Stomach smooth muscle (tissue), 2 donors: ENCODE measurements at regions not wholly inside any gene's neighbourhood (a gene's known extent, or its start where the extent isn't known, plus 50 kb on each side); places are given as distances from the start of the nearest gene placed in this dataset.
"Not testable (repeated sequence)": the region's sequence is repeated elsewhere in the genome, so short reads cannot be mapped to it uniquely, and the experiment has no call there.

Source experiments
- H3K27ac ChIP-seq: one replicate; pipeline ENCODE4 v1.7.0; 2013; ENCODE audit warnings: mild to moderate bottlenecking, low read length, inconsistent platforms
- H3K27me3 ChIP-seq, 2 donors: one replicate each; pipeline ENCODE4 v1.7.0; 2013; ENCODE audit warnings: low read length in 2 of 2; ENCODE audit not compliant: insufficient read depth in 2 of 2, control insufficient read depth in 1 of 2
- H3K36me3 ChIP-seq, 2 donors: one replicate each; pipeline ENCODE4 v1.7.0; 2013; ENCODE audit warnings: low read length in 2 of 2; ENCODE audit not compliant: control insufficient read depth in 2 of 2, insufficient read depth in 2 of 2
- H3K4me1 ChIP-seq: one replicate; pipeline ENCODE4 v1.7.0; 2013; ENCODE audit warnings: low read length; ENCODE audit not compliant: control insufficient read depth, insufficient read depth
- H3K4me3 ChIP-seq, 2 donors: one replicate each; pipeline ENCODE4 v1.7.0; 2013; ENCODE audit warnings: low read length in 2 of 2
- H3K9ac ChIP-seq, 2 donors: one replicate each; pipeline ENCODE4 v1.7.0; 2013; ENCODE audit warnings: low read length in 2 of 2, mild to moderate bottlenecking in 1 of 2
- H3K9me3 ChIP-seq, 2 donors: one replicate each; pipeline ENCODE4 v1.7.0; 2013; ENCODE audit warnings: low read length in 2 of 2; ENCODE audit not compliant: control insufficient read depth in 2 of 2
- donor health status: healthy.
- donor health status: Pancreatic carcinoma.

GRCh38 chr9:31733166-31733565, 651.3 kb upstream of the ACO1 start:
- H3K9ac ChIP-seq: no peak overlapping the region
- H3K9me3 ChIP-seq: no peaks in the 10 kb centered on the region
- no peak overlapping the region for H3K4me3 ChIP-seq
- H3K27me3 ChIP-seq: no peaks in the 10 kb centered on the region
- no peak overlapping the region for H3K27ac ChIP-seq
- no peaks in the 10 kb centered on the region for H3K36me3 ChIP-seq
- no peaks in the 10 kb centered on the region for H3K4me1 ChIP-seq

- Histone ChIP-seq H3K27ac (no peak overlapping the region), H3K36me3 (no peaks in the 10 kb centered on the region), H3K4me3 (no peak overlapping the region), H3K9me3 (no peaks in the 10 kb centered on the region), H3K4me1 (no peaks in the 10 kb centered on the region), H3K27me3 (no peaks in the 10 kb centered on the region), H3K9ac (no peak overlapping the region)
These were observed 647.8 kb upstream of the ACO1 start for GRCh38 chr9:31736581-31737179.

GRCh38 chr9:31740705-31741104, 643.7 kb upstream of the ACO1 start:
- Histone ChIP-seq H3K9ac (no peak overlapping the region), H3K27ac (no peak overlapping the region), H3K9me3 (no peaks in the 10 kb centered on the region), H3K4me1 (no peaks in the 10 kb centered on the region), H3K36me3 (no peaks in the 10 kb centered on the region), H3K4me3 (no peak overlapping the region), H3K27me3 (no peaks in the 10 kb centered on the region)

DNA sequence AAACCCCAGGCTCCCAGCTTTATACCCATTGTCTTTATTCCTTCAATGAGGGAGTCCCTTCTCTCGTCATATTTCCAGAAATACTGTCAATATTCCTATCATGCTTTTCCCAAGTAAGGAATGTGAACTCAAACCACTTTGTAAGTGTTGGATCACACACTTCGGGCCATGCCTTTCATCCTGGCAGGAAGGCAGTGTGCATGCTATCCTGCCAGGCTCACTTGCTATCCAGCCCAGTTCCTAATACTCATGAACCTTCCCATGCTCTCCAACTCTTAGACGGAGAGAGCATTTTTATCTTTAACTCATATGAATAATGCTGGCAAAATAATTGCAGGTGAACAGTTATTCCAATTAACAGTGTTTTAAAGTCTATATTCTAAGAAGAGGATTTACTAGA, 639.9 kb upstream of the ACO1 start:
- H3K9me3 ChIP-seq: no peaks in the 10 kb centered on the region
- no peak overlapping the region for H3K27ac ChIP-seq
- H3K9ac ChIP-seq: no peak overlapping the region
- H3K36me3 ChIP-seq: no peaks in the 10 kb centered on the region
- H3K4me3 ChIP-seq: no peak overlapping the region
- H3K27me3 ChIP-seq: no peaks in the 10 kb centered on the region
- no peaks in the 10 kb centered on the region for H3K4me1 ChIP-seq

DNA sequence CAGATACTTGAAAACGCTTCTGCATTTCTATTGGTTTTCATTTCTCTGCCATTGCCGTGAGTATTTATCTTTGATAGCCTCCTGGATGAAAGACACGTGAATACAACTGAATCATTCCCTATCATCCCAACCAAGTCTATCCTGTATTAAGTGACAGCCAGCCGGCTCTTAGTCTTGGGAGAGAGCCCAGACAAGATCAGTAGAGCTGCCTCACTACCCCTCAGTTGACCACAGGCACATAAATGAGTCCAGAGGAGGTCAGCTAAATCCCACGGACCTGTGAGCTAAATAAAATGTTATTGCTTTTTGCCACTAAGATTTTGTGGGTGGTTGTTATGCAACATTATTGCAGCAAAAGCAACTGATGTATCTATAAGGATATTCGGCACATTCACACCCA, 639.0 kb upstream of the ACO1 start:
- Histone ChIP-seq H3K9ac (no peak overlapping the region), H3K36me3 (no peaks in the 10 kb centered on the region), H3K27ac (no peak overlapping the region)

GRCh38 chr9:31745886-31746285, 638.6 kb upstream of the ACO1 start:
- no peaks in the 10 kb centered on the region for H3K27me3 ChIP-seq
- H3K4me3 ChIP-seq: no peak overlapping the region
- no peak overlapping the region for H3K9ac ChIP-seq
- no peaks in the 10 kb centered on the region for H3K36me3 ChIP-seq
- no peaks in the 10 kb centered on the region for H3K9me3 ChIP-seq
- H3K4me1 ChIP-seq: no peaks in the 10 kb centered on the region
- no peak overlapping the region for H3K27ac ChIP-seq

More for the DNA sequence above, 639.0 kb upstream of the ACO1 start:
- Histone ChIP-seq H3K4me3 (no peak overlapping the region), H3K27me3 (no peaks in the 10 kb centered on the region), H3K9me3 (no peaks in the 10 kb centered on the region), H3K4me1 (no peaks in the 10 kb centered on the region)

DNA sequence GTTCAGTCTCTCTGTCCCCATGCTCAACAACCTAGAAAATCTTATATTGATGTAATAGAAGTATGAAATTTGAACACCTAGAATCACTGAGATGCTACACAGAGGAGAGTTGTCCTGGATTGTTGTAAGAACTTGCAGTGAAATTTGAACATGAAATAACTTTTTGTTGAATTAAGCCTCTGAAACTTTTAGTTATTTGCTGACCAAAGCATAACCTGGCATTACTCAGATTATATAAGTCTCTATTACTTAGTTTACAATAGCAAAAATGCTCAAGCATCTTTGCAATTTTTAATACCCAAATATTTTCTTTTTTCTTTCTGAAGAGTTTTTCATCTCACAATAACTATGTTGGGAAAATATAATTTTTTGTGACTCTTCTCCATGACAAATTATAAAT, 630.7 kb upstream of the ACO1 start:
- H3K36me3 ChIP-seq: no peaks in the 10 kb centered on the region
- no peaks in the 10 kb centered on the region for H3K27me3 ChIP-seq
- H3K4me3 ChIP-seq: no peak overlapping the region
- no peaks in the 10 kb centered on the region for H3K9me3 ChIP-seq
- no peak overlapping the region for H3K9ac ChIP-seq
- no peaks in the 10 kb centered on the region for H3K4me1 ChIP-seq
- H3K27ac ChIP-seq: no peak overlapping the region

- Histone ChIP-seq H3K36me3 (no peaks in the 10 kb centered on the region), H3K4me3 (no peak overlapping the region), H3K9me3 (peaks cover 0 to 1% of the 10 kb centered on the region in 2 donors), H3K27ac (no peak overlapping the region), H3K4me1 (no peaks in the 10 kb centered on the region), H3K27me3 (no peaks in the 10 kb centered on the region), H3K9ac (no peak overlapping the region)
These were observed 624.7 kb upstream of the ACO1 start for GRCh38 chr9:31759703-31760102.

- H3K9ac ChIP-seq, H3K27ac ChIP-seq, H3K4me3 ChIP-seq, H3K27me3 ChIP-seq, H3K9me3 ChIP-seq, H3K4me1 ChIP-seq, H3K36me3 ChIP-seq: not testable (repeated sequence)
These were observed 610.4 kb upstream of the ACO1 start for GRCh38 chr9:31774021-31774420.

- H3K9ac ChIP-seq: no peak overlapping the region
- peaks cover 5 to 7% of the 10 kb centered on the region in 2 donors for H3K9me3 ChIP-seq
- no peaks in the 10 kb centered on the region for H3K27me3 ChIP-seq
- H3K27ac ChIP-seq: no peak overlapping the region
- no peaks in the 10 kb centered on the region for H3K4me1 ChIP-seq
- no peaks in the 10 kb centered on the region for H3K36me3 ChIP-seq
- no peak overlapping the region for H3K4me3 ChIP-seq
These were observed 609.9 kb upstream of the ACO1 start for GRCh38 chr9:31774571-31774970.

GRCh38 chr9:31776471-31776870, 608.0 kb upstream of the ACO1 start:
- Histone ChIP-seq H3K4me3 (no peak overlapping the region), H3K36me3 (no peaks in the 10 kb centered on the region), H3K9me3 (peaks cover 5 to 7% of the 10 kb centered on the region in 2 donors), H3K27ac (no peak overlapping the region), H3K9ac (no peak overlapping the region), H3K27me3 (no peaks in the 10 kb centered on the region), H3K4me1 (no peaks in the 10 kb centered on the region)
